ENCODE measurements at regions not wholly inside any gene's neighbourhood (a gene's known extent, or its start where the extent isn't known, plus 50 kb on each side); places are given as distances from the start of the nearest gene placed in this dataset.
A peak's percentile ranks its signal among the peaks of the same experiment; 100 is the strongest.

DNA sequence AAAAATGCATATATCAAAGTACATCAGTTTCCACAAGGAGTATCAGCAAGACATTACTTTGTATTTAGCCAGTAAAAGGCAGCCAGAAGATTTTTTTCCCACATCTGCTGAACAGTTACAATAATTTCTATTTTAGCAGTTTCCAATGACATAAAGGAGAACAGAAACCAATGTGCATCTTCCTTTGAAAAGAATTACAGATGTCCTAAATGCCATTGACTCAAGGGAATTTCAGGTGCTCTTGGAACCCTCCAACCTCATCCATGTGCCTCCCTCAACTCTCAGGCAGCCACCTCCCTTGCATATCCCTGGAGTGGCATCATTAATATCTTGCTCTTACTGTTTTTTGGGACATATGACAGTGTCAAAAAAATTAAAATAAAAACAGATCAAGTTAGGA, 62.2 kb upstream of the ST8SIA1 start:
- POLR2A ChIA-PET, result no interaction called here
- no peak for DNase-seq
- peaks cover 11 to 38% (median 29%) of the 10 kb centered on the region in 4 donors for H3K4me1 Mint-ChIP-seq
- H3K27ac Mint-ChIP-seq, result peak overlapping the region; percentile 58 to 96 (median 83)
- no peak for ATAC-seq
- H3K27me3 Mint-ChIP-seq, result peaks cover 0 to 9% (median 0%) of the 10 kb centered on the region in 5 donors
- peak overlapping the region in 9 of 10 donors; percentile 40 to 72 (median 62) for H3K4me3 Mint-ChIP-seq
- no peaks in the 10 kb centered on the region for H3K36me3 Mint-ChIP-seq
- peaks cover 0 to 12% (median 6%) of the 10 kb centered on the region in 9 donors for H3K9me3 Mint-ChIP-seq

DNA sequence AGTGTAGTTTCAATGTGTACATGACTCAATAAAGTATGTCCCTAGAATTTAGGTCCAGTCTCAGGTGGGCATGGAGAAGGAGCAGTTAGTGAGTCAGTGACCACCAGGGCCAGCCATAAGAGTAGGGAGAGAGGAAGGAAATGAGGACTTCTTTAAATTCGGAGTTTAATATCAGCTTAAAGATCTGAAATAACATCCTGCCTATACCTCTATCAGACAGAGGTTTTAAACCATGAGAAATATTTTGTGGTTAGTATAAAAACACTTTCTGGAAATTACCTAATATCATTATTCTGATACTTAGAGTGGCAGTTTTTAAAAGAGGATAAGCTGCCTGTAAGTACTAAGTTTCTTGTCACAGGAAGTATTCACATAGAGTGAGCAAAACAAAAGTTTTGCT, 61.7 kb upstream of the ST8SIA1 start:
- peak in 3 of 10 donors; percentile 7 to 29 (median 19) for DNase-seq
- Mint-ChIP-seq H3K36me3 (no peaks in the 10 kb centered on the region), H3K4me1 (peaks cover 11 to 38% (median 29%) of the 10 kb centered on the region in 4 donors), H3K9me3 (peaks cover 0 to 10% (median 5%) of the 10 kb centered on the region in 9 donors), H3K27ac (peak overlapping the region; percentile 58 to 96 (median 84)), H3K27me3 (peaks cover 0 to 4% (median 0%) of the 10 kb centered on the region in 5 donors), H3K4me3 (peak overlapping the region in 9 of 10 donors; percentile 40 to 72 (median 66))
- peak; percentile 79 to 86 for ATAC-seq
- POLR2A ChIA-PET, result no interaction called here

DNA sequence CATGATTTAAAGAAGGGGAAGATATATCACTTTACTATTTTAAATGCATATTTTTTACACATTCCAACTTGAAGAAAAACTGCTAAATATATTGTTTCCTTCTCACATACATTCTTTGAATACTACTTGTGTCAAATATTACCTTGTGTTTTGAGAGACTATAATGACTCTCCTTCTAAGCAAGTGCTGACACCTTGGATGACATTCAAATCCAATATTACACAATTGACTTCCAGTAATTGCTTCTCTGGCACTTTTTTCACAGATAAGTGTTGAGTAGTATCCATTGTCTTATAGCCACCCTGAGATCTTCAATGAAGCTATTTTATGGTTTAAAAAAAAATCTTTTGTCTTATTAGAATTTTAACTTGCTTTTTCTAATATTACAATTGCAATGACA, 61.2 kb upstream of the ST8SIA1 start:
- H3K27me3 Mint-ChIP-seq, result no peaks in the 10 kb centered on the region
- H3K27ac Mint-ChIP-seq, result peak overlapping the region in 9 of 10 donors; percentile 18 to 96 (median 82)

More for the DNA sequence above, 61.2 kb upstream of the ST8SIA1 start:
- Mint-ChIP-seq H3K36me3 (no peaks in the 10 kb centered on the region), H3K4me1 (peaks cover 11 to 38% (median 29%) of the 10 kb centered on the region in 4 donors), H3K9me3 (peaks cover 0 to 15% (median 5%) of the 10 kb centered on the region in 9 donors), H3K4me3 (peak overlapping the region in 2 of 10 donors; percentile 12 to 55)
- DNase-seq (no peak), ATAC-seq (no peak)
- POLR2A ChIA-PET, result no interaction called here

Measured in naive thymus-derived CD8-positive, alpha-beta T cell (primary cell).